H9 (cell line): ENCODE measurements at regions not wholly inside any gene's neighbourhood (a gene's known extent, or its start where the extent isn't known, plus 50 kb on each side); places are given as distances from the start of the nearest gene placed in this dataset.

ENCODE experiments used
- DNase-seq: peaks from one replicate; pipeline ENCODE4 v3.0.0-alpha.2; 2017
- H2AFZ ChIP-seq: one replicate; pipeline ENCODE4 v1.6.1; 2013; ENCODE audit warnings: mild to moderate bottlenecking, low read length, control low read depth, moderate library complexity
- H2AK5ac ChIP-seq: 2 replicates; pipeline ENCODE4 v1.6.1; 2013; ENCODE audit warnings: low read length, control low read depth, mixed read lengths; ENCODE audit not compliant: insufficient read length
- H2BK120ac ChIP-seq: one replicate; pipeline ENCODE4 v1.6.1; 2013; ENCODE audit warnings: low read depth, mild to moderate bottlenecking, low read length, control low read depth, inconsistent platforms; ENCODE audit not compliant: poor library complexity, severe bottlenecking
- H2BK12ac ChIP-seq: 2 replicates; pipeline ENCODE4 v1.6.1; 2013; ENCODE audit warnings: low read length, control low read depth, mixed read lengths, low read depth; ENCODE audit not compliant: insufficient read length
- H2BK15ac ChIP-seq: 2 replicates; pipeline ENCODE4 v1.6.1; 2013; ENCODE audit warnings: low read depth, low read length, control low read depth
- H2BK20ac ChIP-seq: one replicate; pipeline ENCODE4 v1.6.1; 2013; ENCODE audit warnings: low read depth, mild to moderate bottlenecking, low read length, control low read depth, inconsistent platforms; ENCODE audit not compliant: poor library complexity, severe bottlenecking
- H2BK5ac ChIP-seq: 2 replicates; pipeline ENCODE4 v1.6.1; 2013; ENCODE audit warnings: low read length, control low read depth, mixed read lengths; ENCODE audit not compliant: insufficient read length
- H3K14ac ChIP-seq: 2 replicates; pipeline ENCODE4 v1.6.1; 2013; ENCODE audit warnings: low read length, control low read depth; ENCODE audit not compliant: insufficient read depth
- H3K18ac ChIP-seq: 2 replicates; pipeline ENCODE4 v1.6.1; 2013; ENCODE audit warnings: low read depth, mild to moderate bottlenecking, mixed read lengths, low read length, control low read depth; ENCODE audit not compliant: insufficient read length
- H3K23ac ChIP-seq: 2 replicates; pipeline ENCODE4 v1.6.1; 2013; ENCODE audit warnings: low read length, control low read depth, mixed read lengths, low read depth; ENCODE audit not compliant: insufficient read length
- H3K23me2 ChIP-seq: 2 replicates; pipeline ENCODE4 v1.6.1; 2013; ENCODE audit warnings: low read depth, mild to moderate bottlenecking, mixed read lengths, low read length, control low read depth; ENCODE audit not compliant: insufficient read length, poor library complexity, severe bottlenecking
- H3K27ac ChIP-seq: 2 replicates; pipeline ENCODE4 v1.5.1; 2013; ENCODE audit warnings: low read length, control low read depth, mixed read lengths, low read depth; ENCODE audit not compliant: insufficient read length
- H3K27me3 ChIP-seq: 2 replicates; pipeline ENCODE4 v1.6.1; 2013; ENCODE audit warnings: low read length, control low read depth, inconsistent platforms; ENCODE audit not compliant: insufficient read depth
- H3K4ac ChIP-seq: 2 replicates; pipeline ENCODE4 v1.6.1; 2013; ENCODE audit warnings: low read depth, mild to moderate bottlenecking, control low read depth, inconsistent platforms, low read length, moderate library complexity
- H3K4me1 ChIP-seq: 2 replicates; pipeline ENCODE4 v1.6.1; 2013; ENCODE audit warnings: low read length, control low read depth, inconsistent platforms; ENCODE audit not compliant: insufficient read depth
- H3K4me2 ChIP-seq: 2 replicates; pipeline ENCODE4 v1.6.1; 2013; ENCODE audit warnings: low read length, control low read depth, mixed read lengths; ENCODE audit not compliant: insufficient read length, insufficient read depth
- H3K56ac ChIP-seq: 2 replicates; pipeline ENCODE4 v1.6.1; 2013; ENCODE audit warnings: low read depth, mild to moderate bottlenecking, mixed read lengths, low read length, control low read depth; ENCODE audit not compliant: insufficient read length
- H3K79me1 ChIP-seq: 2 replicates; pipeline ENCODE4 v1.6.1; 2013; ENCODE audit warnings: low read depth, mild to moderate bottlenecking, moderate library complexity, low read length, control low read depth, inconsistent platforms; ENCODE audit not compliant: insufficient read depth, poor library complexity, severe bottlenecking
- H3K79me2 ChIP-seq: 2 replicates; pipeline ENCODE4 v1.6.1; 2013; ENCODE audit warnings: low read length, control low read depth, inconsistent platforms; ENCODE audit not compliant: insufficient read depth
- H3K9ac ChIP-seq: 2 replicates; pipeline ENCODE4 v1.6.1; 2013; ENCODE audit warnings: low read length, control low read depth, mixed read lengths; ENCODE audit not compliant: insufficient read length; ENCODE audit errors: extremely low read depth
- H3K9me3 ChIP-seq: one replicate; pipeline ENCODE4 v1.6.1; 2013; ENCODE audit warnings: low read depth, low read length, inconsistent platforms; ENCODE audit not compliant: control insufficient read depth
- H3T11ph ChIP-seq: one replicate; pipeline ENCODE4 v1.6.1; 2013; ENCODE audit warnings: mild to moderate bottlenecking, low read length, control low read depth, inconsistent platforms
- H4K20me1 ChIP-seq: one replicate; pipeline ENCODE4 v1.6.1; 2013; ENCODE audit not compliant: control insufficient read depth, insufficient read length, insufficient read depth
- H4K5ac ChIP-seq: 2 replicates; pipeline ENCODE4 v1.6.1; 2013; ENCODE audit warnings: low read depth, mild to moderate bottlenecking, mixed read lengths, low read length, control low read depth; ENCODE audit not compliant: insufficient read length
- H4K8ac ChIP-seq: replicated peaks from 2 replicates; pipeline ENCODE4 v1.6.1; 2013; ENCODE audit warnings: low read length, control low read depth, mixed read lengths, low read depth; ENCODE audit not compliant: insufficient read length
- H4K91ac ChIP-seq: 2 replicates; pipeline ENCODE4 v1.6.1; 2013; ENCODE audit warnings: low read depth, mild to moderate bottlenecking, moderate library complexity, mixed read lengths, low read length, control low read depth; ENCODE audit not compliant: insufficient read length
- H3K27ac Mint-ChIP-seq, 3 experiments: 2 replicates in 2 of 3; 3 replicates in 1 of 3; pipeline ENCODE4 v1.8.0; 2020 to 2021; ENCODE audit warnings: mixed read lengths in 3 of 3, mild to moderate bottlenecking in 1 of 3, moderate library complexity in 1 of 3
- H3K27me3 Mint-ChIP-seq: 2 replicates; pipeline ENCODE4 v1.8.0; 2021; ENCODE audit warnings: low read depth, mild to moderate bottlenecking, moderate library complexity, mixed read lengths
- H3K36me3 Mint-ChIP-seq, 3 experiments: 2 replicates in 2 of 3; 3 replicates in 1 of 3; pipeline ENCODE4 v1.8.0; 2020 to 2021; ENCODE audit warnings: low read depth in 3 of 3, mixed read lengths in 3 of 3; ENCODE audit not compliant: insufficient read depth in 1 of 3
- H3K4me1 Mint-ChIP-seq, 2 experiments: 2 replicates each; pipeline ENCODE4 v1.8.0; 2020; ENCODE audit warnings: mixed read lengths in 2 of 2
- H3K4me3 Mint-ChIP-seq, 2 experiments: 2 replicates in 1 of 2; 3 replicates in 1 of 2; pipeline ENCODE4 v1.8.0; 2020 to 2021; ENCODE audit warnings: mild to moderate bottlenecking in 2 of 2, mixed read lengths in 2 of 2, moderate library complexity in 1 of 2
- H3K9me3 Mint-ChIP-seq, 2 experiments: 2 replicates in 1 of 2; 3 replicates in 1 of 2; pipeline ENCODE4 v1.8.0; 2020; ENCODE audit warnings: mild to moderate bottlenecking in 2 of 2, mixed read lengths in 2 of 2, moderate library complexity in 1 of 2
- CTCF ChIP-seq: fragments of 200-600 bp; sonication (generic); conservative IDR thresholded peaks from 3 replicates; pipeline ENCODE4 v1.8.0; 2021; ENCODE audit warnings: antibody characterized with exemption, mild to moderate bottlenecking
- WGBS: extraction: QIAGEN DNeasy Blood & Tissue Kit; methylation state at CpG from one replicate; pipeline ENCODE4 v1.1.7; 2013; ENCODE audit warnings: missing lambda C conversion rate, low lambda C conversion rate, mixed read lengths; ENCODE audit not compliant: insufficient read length; ENCODE audit errors: extremely low coverage; 5-methylcytosine and 5-hydroxymethylcytosine counted together

- Histone ChIP-seq H3K9me3 (no peaks in the 10 kb centered on the region), H2BK15ac (no peak overlapping the region), H4K91ac (no peak overlapping the region), H2AFZ (no peak overlapping the region), H4K20me1 (no peaks in the 10 kb centered on the region), H3K14ac (no peak overlapping the region), H3K56ac (no peak overlapping the region), H3K23me2 (no peaks in the 10 kb centered on the region), H2BK120ac (no peak overlapping the region), H2AK5ac (no peak overlapping the region), H3K23ac (no peak overlapping the region), H2BK12ac (no peak overlapping the region), H3K79me2 (no peaks in the 10 kb centered on the region), H3K18ac (no peak overlapping the region), H2BK20ac (no peak overlapping the region), H2BK5ac (no peak overlapping the region), H3K79me1 (no peaks in the 10 kb centered on the region), H4K8ac (no peak overlapping the region), H3K4me1 (peaks cover 2% of the 10 kb centered on the region; the same call in 1 of the 2 replicates), H3T11ph (no peak overlapping the region), H3K27me3 (no peaks in the 10 kb centered on the region), H3K9ac (no peak overlapping the region), H3K4me2 (no peak overlapping the region), H3K27ac (no peak overlapping the region), H4K5ac (no peak overlapping the region), H3K4ac (no peak overlapping the region)
- Mint-ChIP-seq H3K9me3 (no peaks in the 10 kb centered on the region), H3K27ac (no peak overlapping the region), H3K27me3 (no peaks in the 10 kb centered on the region), H3K4me1 (peaks cover 14% of the 10 kb centered on the region in 2 experiments), H3K4me3 (no peak overlapping the region), H3K36me3 (no peaks in the 10 kb centered on the region; a peak in 1 of 7 replicates)
- TF ChIP-seq CTCF = no peak
- no peak for DNase-seq
- no CpG with 5 or more reads among the region's 10 CpGs for WGBS
Observed at GRCh38 chr13:106241974-106242953, 293.2 kb downstream of the EFNB2 start.
